ENCODE measurements at regions not wholly inside any gene's neighbourhood (a gene's known extent, or its start where the extent isn't known, plus 50 kb on each side); places are given as distances from the start of the nearest gene placed in this dataset.

DNA sequence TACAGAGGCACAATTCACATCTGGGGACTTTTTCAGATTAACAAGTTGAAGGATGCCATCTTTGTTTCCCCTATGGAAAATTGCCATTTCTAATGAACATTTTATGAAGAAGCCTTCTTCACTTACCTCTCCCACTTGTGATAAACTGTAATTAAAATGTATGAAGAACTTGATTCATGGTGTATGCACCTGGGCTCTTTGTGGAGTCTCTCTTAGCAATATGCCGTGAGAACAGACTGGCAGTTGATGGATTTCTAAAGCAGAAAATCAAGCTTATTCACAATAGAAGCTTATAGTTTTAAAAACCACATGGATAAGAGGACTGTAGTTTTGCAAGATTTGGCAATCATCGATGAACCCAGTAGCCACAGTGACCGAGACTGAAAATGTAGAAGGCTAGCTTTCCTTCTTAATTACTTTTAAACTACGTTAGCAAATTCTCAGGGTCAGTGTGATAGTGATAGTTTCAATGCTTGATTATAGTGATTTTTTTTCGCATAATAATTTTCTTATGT is 270.6 kb downstream of the PRL start:
- Histone ChIP-seq H3K79me2 (ENCODE audit: control insufficient read depth, insufficient read depth, low read length) (no peaks in the 10 kb centered on the region), H3K9me1 (replicated peaks; ENCODE audit: control insufficient read depth, extremely low read depth, insufficient read depth, low read length) (no peaks in the 10 kb centered on the region), H4K20me1 (replicated peaks; ENCODE audit: control insufficient read depth, extremely low read depth, insufficient read depth, low read length) (no peaks in the 10 kb centered on the region), H3K36me3 (ENCODE audit: control insufficient read depth in 2 of 2, extremely low read depth in 1 of 2, insufficient read depth in 2 of 2, low read length in 2 of 2) (peaks cover 0 to 2% of the 10 kb centered on the region in 2 experiments), H3K9ac (replicated peaks; ENCODE audit: extremely low read depth, insufficient read depth, low read length) (peak overlapping the region; percentile 33), H3K4me3 (replicated peaks in 1 of 3; ENCODE audit: insufficient read depth in 1 of 3, low read depth in 1 of 3, low read length in 3 of 3) (no peak overlapping the region), H3K27ac (ENCODE audit: insufficient read depth, low read depth, low read length) (peak overlapping the region; percentile 86), H3K27me3 (ENCODE audit: control insufficient read depth in 2 of 2, insufficient read depth in 2 of 2, low read length in 2 of 2) (no peaks in the 10 kb centered on the region), H3K9me3 (replicated peaks; ENCODE audit: control insufficient read depth, insufficient read depth, low read length) (no peaks in the 10 kb centered on the region), H3K4me2 (ENCODE audit: insufficient read depth, low read length) (no peak overlapping the region), H3K4me1 (ENCODE audit: control insufficient read depth, extremely low read depth, insufficient read depth, low read length) (peaks cover 16% of the 10 kb centered on the region), H2AFZ (ENCODE audit: low read depth, low read length) (peak overlapping the region; percentile 42)
- FAIRE-seq = no peak
- ChIA-PET POLR2A (interaction anchor here (1.1 kb wide), 1 partner anchor 433 kb away, joined by 9 read pairs; the partner anchor contains the start of gene SOX4), CTCF (interaction anchor here (0.6 to 1.0 kb wide), 8 partner anchors 9 to 802 kb away, joined by 3 to 5 read pairs (median 3); no protein-coding TSS in a partner anchor)
- intact Hi-C loops (cut with micrococcal nuclease) (loop anchor here (5.0 to 10.0 kb wide), 4 partner anchors 74 to 799 kb away; no protein-coding TSS in a partner anchor), dilution Hi-C loops (cut with MboI; ENCODE audit: extremely low pct_ligation_motif_present, low sequenced_read_pairs) (no loop called here)
- BruUV-seq (replicated peaks) = no TSS peak
- no peak for DNase-seq (ENCODE audit: low read depth, low spot score)
- TF ChIP-seq POLR2A (IDR thresholded peaks at IDR 0.05; ENCODE audit: low read depth, low read length) (no peak), MYC (IDR thresholded peaks at IDR 0.05; ENCODE audit: low read depth, low read length) (no peak), JUN (IDR thresholded peaks at IDR 0.05; ENCODE audit: borderline replicate concordance, insufficient read depth, insufficient read length, low read depth) (no peak), FOS (IDR thresholded peaks at IDR 0.05; ENCODE audit: borderline replicate concordance, insufficient read depth, low read length) (no peak)

DNA sequence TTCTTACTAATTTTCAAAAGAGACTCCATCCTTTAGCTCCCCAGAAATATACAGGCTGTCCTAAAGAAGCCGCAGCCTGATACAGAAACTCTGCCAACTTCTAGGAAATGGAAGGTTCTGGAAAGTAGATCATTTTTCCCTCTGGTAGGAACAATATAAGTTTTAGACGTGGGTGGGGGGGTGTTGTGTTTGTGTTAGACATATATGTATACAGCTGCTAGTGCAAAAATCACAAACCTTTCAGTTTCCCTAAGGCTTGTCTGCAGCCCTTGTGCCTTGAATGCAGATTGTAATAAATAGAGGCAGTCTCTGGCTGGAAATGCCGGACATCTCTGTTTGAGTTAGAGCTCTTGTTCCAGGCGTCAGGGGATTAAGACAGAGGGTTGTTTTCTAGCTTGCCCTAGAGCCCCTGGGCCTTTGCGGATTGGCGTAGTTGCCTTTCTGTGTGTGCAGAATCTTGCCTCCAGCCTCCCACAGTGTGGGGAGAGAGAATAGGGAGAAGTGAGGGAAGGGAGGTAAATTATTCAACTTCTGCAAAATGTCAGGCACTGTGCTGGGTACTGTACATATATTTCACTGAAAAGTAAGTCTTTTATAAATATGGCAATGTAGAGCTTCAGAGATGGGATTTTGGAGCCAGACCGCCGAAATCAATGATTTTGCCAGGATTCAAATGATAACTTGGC is 269.7 kb downstream of the PRL start:
- H3K9ac ChIP-seq (replicated peaks; ENCODE audit: extremely low read depth, insufficient read depth, low read length) = no peak overlapping the region
- no peaks in the 10 kb centered on the region for H3K27me3 ChIP-seq (ENCODE audit: control insufficient read depth in 2 of 2, insufficient read depth in 2 of 2, low read length in 2 of 2)
- DNase-seq (ENCODE audit: low read depth, low spot score) = no peak
- dilution Hi-C loops (cut with MboI; ENCODE audit: extremely low pct_ligation_motif_present, low sequenced_read_pairs) = no loop called here
- H3K36me3 ChIP-seq (ENCODE audit: control insufficient read depth in 2 of 2, extremely low read depth in 1 of 2, insufficient read depth in 2 of 2, low read length in 2 of 2) = no peaks in the 10 kb centered on the region
- H3K4me2 ChIP-seq (ENCODE audit: insufficient read depth, low read length) = no peak overlapping the region
- H2AFZ ChIP-seq (ENCODE audit: low read depth, low read length) = no peak overlapping the region
- no peak overlapping the region for H3K27ac ChIP-seq (ENCODE audit: insufficient read depth, low read depth, low read length)
- TF ChIP-seq GATA2 (IDR thresholded peaks at IDR 0.05; ENCODE audit: insufficient read depth, insufficient read length, low read depth, low read length) = no peak
- no peak for TF ChIP-seq MAX (IDR thresholded peaks at IDR 0.05; ENCODE audit: insufficient read depth, insufficient read length)
- TF ChIP-seq EZH2 (IDR thresholded peaks at IDR 0.05; ENCODE audit: borderline replicate concordance, low read depth, low read length, severe bottlenecking) = no peak
- TF ChIP-seq MYC (IDR thresholded peaks at IDR 0.05; ENCODE audit: low read depth, low read length) = no peak
- no peak for TF ChIP-seq POLR2A (IDR thresholded peaks at IDR 0.05; ENCODE audit: low read depth, low read length)
- TF ChIP-seq FOS (IDR thresholded peaks at IDR 0.05; ENCODE audit: borderline replicate concordance, insufficient read depth, low read length) = no peak
- no peak overlapping the region for H3K4me3 ChIP-seq (replicated peaks in 1 of 3; ENCODE audit: insufficient read depth in 1 of 3, low read depth in 1 of 3, low read length in 3 of 3)
- no peaks in the 10 kb centered on the region for H4K20me1 ChIP-seq (replicated peaks; ENCODE audit: control insufficient read depth, extremely low read depth, insufficient read depth, low read length)
- no TSS peak for BruUV-seq (replicated peaks)
- peaks cover 16% of the 10 kb centered on the region for H3K4me1 ChIP-seq (ENCODE audit: control insufficient read depth, extremely low read depth, insufficient read depth, low read length)
- H3K9me1 ChIP-seq (replicated peaks; ENCODE audit: control insufficient read depth, extremely low read depth, insufficient read depth, low read length) = no peaks in the 10 kb centered on the region
- H3K9me3 ChIP-seq (replicated peaks; ENCODE audit: control insufficient read depth, insufficient read depth, low read length) = no peaks in the 10 kb centered on the region
- CTCF ChIA-PET = no interaction called here
- no peaks in the 10 kb centered on the region for H3K79me2 ChIP-seq (ENCODE audit: control insufficient read depth, insufficient read depth, low read length)
- FAIRE-seq = no peak
- intact Hi-C loops (cut with micrococcal nuclease) = loop anchor here (5.0 to 10.0 kb wide), 4 partner anchors 75 to 798 kb away; no protein-coding TSS in a partner anchor
- POLR2A ChIA-PET = no interaction called here

Measured in endothelial cell of umbilical vein (primary cell).